H1 (cell line): ENCODE measurements at regions not wholly inside any gene's neighbourhood (a gene's known extent, or its start where the extent isn't known, plus 50 kb on each side); places are given as distances from the start of the nearest gene placed in this dataset.

Experiments
- CTCF ChIA-PET: fragments of 300-600 bp; sonication (Branson Sonifier 250); formaldehyde crosslinking; loops from one replicate; lab custom pipeline; 2021; ENCODE audit not compliant: partially characterized antibody; lab: Charles Lee
- POLR2A ChIA-PET: fragments of 300-600 bp; sonication (Branson Sonifier 250); formaldehyde crosslinking; loops from one replicate; lab custom pipeline; 2021; ENCODE audit warnings: inconsistent platforms; ENCODE audit not compliant: partially characterized antibody; lab: Charles Lee
- DNase-seq, 2 experiments: peaks; one replicate each; pipeline versions ENCODE4 v3.0.0 to v3.0.0-alpha.2; 2010 to 2022; ENCODE audit warnings: low spot score in 2 of 2, low read depth in 1 of 2, mixed read lengths in 1 of 2
- FAIRE-seq: peaks from 2 replicates; lab custom pipeline; 2011; peaks lifted over from hg19 to GRCh38; lab: Jason Lieb, UNC
- H2AFZ ChIP-seq: 2 replicates; pipeline ENCODE4 v1.8.1; 2012; ENCODE audit warnings: low read length, inconsistent platforms
- H2AK5ac ChIP-seq: 2 replicates; pipeline ENCODE4 v1.6.1; 2013; ENCODE audit warnings: low read depth, low read length
- H2BK120ac ChIP-seq: replicated peaks from 2 replicates; pipeline ENCODE3; 2013; ENCODE audit warnings: low read depth, low read length, inconsistent platforms
- H2BK12ac ChIP-seq: 2 replicates; pipeline ENCODE4 v1.6.1; 2013; ENCODE audit warnings: low read depth, low read length
- H2BK15ac ChIP-seq: 2 replicates; pipeline ENCODE4 v1.6.1; 2013; ENCODE audit warnings: low read length
- H2BK20ac ChIP-seq: 2 replicates; pipeline ENCODE4 v1.6.1; 2013; ENCODE audit warnings: low read length
- H2BK5ac ChIP-seq: 2 replicates; pipeline ENCODE4 v1.6.1; 2013; ENCODE audit warnings: low read depth, low read length
- H3K14ac ChIP-seq: 2 replicates; pipeline ENCODE4 v1.6.1; 2013; ENCODE audit warnings: inconsistent platforms; ENCODE audit not compliant: insufficient read length
- H3K18ac ChIP-seq: 2 replicates; pipeline ENCODE4 v1.6.1; 2013; ENCODE audit warnings: low read length; ENCODE audit errors: extremely low read depth
- H3K23ac ChIP-seq: 2 replicates; pipeline ENCODE4 v1.6.1; 2013; ENCODE audit warnings: inconsistent platforms; ENCODE audit not compliant: insufficient read length
- H3K23me2 ChIP-seq: 2 replicates; pipeline ENCODE4 v1.6.1; 2013; ENCODE audit warnings: low read depth, low read length
- H3K27ac ChIP-seq: 2 replicates; pipeline ENCODE4 v1.6.1; 2011; ENCODE audit warnings: low read depth, low read length, inconsistent platforms
- H3K27me3 ChIP-seq, 4 experiments: replicated peaks in 1 of 4; 1 replicate in 1 of 4; 2 replicates in 3 of 4; pipeline versions ENCODE4 v1.6.1 to v1.8.1; 2011 to 2013; ENCODE audit warnings: low read length in 3 of 4, mild to moderate bottlenecking in 3 of 4, inconsistent platforms in 2 of 4, mixed read lengths in 2 of 4, moderate library complexity in 1 of 4; ENCODE audit not compliant: control insufficient read depth in 3 of 4, insufficient read depth in 3 of 4; ENCODE audit errors: extremely low read depth in 1 of 4
- H3K36me3 ChIP-seq, 4 experiments: 2 replicates each; pipeline versions ENCODE4 v1.6.1 to v1.8.1; 2011 to 2013; ENCODE audit warnings: mild to moderate bottlenecking in 4 of 4, low read length in 3 of 4, moderate library complexity in 2 of 4, control low read depth in 1 of 4, inconsistent platforms in 1 of 4; ENCODE audit not compliant: insufficient read depth in 4 of 4, control insufficient read depth in 2 of 4
- H3K4ac ChIP-seq: replicated peaks from 2 replicates; pipeline ENCODE3; 2013; ENCODE audit warnings: low read length, low read depth, mixed read lengths, inconsistent platforms; ENCODE audit not compliant: insufficient read length
- H3K4me1 ChIP-seq, 4 experiments: replicated peaks in 1 of 4; 1 replicate in 1 of 4; 2 replicates in 3 of 4; pipeline versions ENCODE4 v1.6.1 to v1.8.1; 2011 to 2013; ENCODE audit warnings: low read length in 3 of 4, inconsistent platforms in 2 of 4, mixed read lengths in 1 of 4; ENCODE audit not compliant: insufficient read depth in 4 of 4, control insufficient read depth in 3 of 4
- H3K4me2 ChIP-seq, 2 experiments: 2 replicates each; pipeline versions ENCODE4 v1.6.1 to v1.8.1; 2011 to 2013; ENCODE audit warnings: low read depth in 2 of 2, low read length in 2 of 2, control low read depth in 1 of 2, inconsistent platforms in 1 of 2, mild to moderate bottlenecking in 1 of 2; ENCODE audit not compliant: insufficient read depth in 1 of 2
- H3K4me3 ChIP-seq, 4 experiments: fragments of 200-600, 300-600 bp in 1 of 4; sonication (generic), shearing (Covaris generic), sonication (Bioruptor Twin) in 1 of 4; 2 replicates each; pipeline versions ENCODE4 v1.5.1 to v1.8.1; 2011 to 2016; ENCODE audit warnings: low read length in 4 of 4, low read depth in 3 of 4, control low read depth in 2 of 4, inconsistent platforms in 2 of 4, mild to moderate bottlenecking in 2 of 4, mixed read lengths in 1 of 4, moderate library complexity in 1 of 4; ENCODE audit not compliant: insufficient read depth in 2 of 4; ENCODE audit errors: extremely low read depth in 1 of 4
- H3K56ac ChIP-seq: replicated peaks from 2 replicates; pipeline ENCODE3; 2013; ENCODE audit warnings: low read depth, mild to moderate bottlenecking, mixed read lengths, low read length, inconsistent platforms; ENCODE audit not compliant: insufficient read length
- H3K79me1 ChIP-seq: 2 replicates; pipeline ENCODE4 v1.6.1; 2013; ENCODE audit warnings: low read depth, low read length, control low read depth
- H3K79me2 ChIP-seq, 2 experiments: 2 replicates each; pipeline versions ENCODE4 v1.6.1 to v1.8.1; 2012 to 2013; ENCODE audit warnings: low read length in 2 of 2, mild to moderate bottlenecking in 2 of 2, inconsistent platforms in 1 of 2; ENCODE audit not compliant: insufficient read depth in 2 of 2, control insufficient read depth in 1 of 2
- H3K9ac ChIP-seq, 4 experiments: replicated peaks in 1 of 4; 1 replicate in 1 of 4; 2 replicates in 3 of 4; pipeline versions ENCODE4 v1.6.1 to v1.8.1; 2011 to 2013; ENCODE audit warnings: low read depth in 3 of 4, low read length in 3 of 4, control low read depth in 2 of 4, mild to moderate bottlenecking in 2 of 4, moderate library complexity in 2 of 4, inconsistent platforms in 1 of 4; ENCODE audit errors: extremely low read depth in 1 of 4
- H3K9me3 ChIP-seq, 2 experiments: 2 replicates each; pipeline versions ENCODE4 v1.6.1 to v1.8.1; 2012 to 2013; ENCODE audit warnings: mild to moderate bottlenecking in 2 of 2, moderate library complexity in 2 of 2, control low read depth in 1 of 2, inconsistent platforms in 1 of 2, low read depth in 1 of 2, low read length in 1 of 2, mixed read lengths in 1 of 2; ENCODE audit not compliant: insufficient read depth in 2 of 2
- H4K20me1 ChIP-seq, 2 experiments: replicated peaks in 1 of 2; 2 replicates each; pipeline versions ENCODE3 to v1.8.1; 2011 to 2013; ENCODE audit warnings: inconsistent platforms in 2 of 2, low read length in 2 of 2, mild to moderate bottlenecking in 1 of 2; ENCODE audit not compliant: insufficient read depth in 2 of 2, control insufficient read depth in 1 of 2
- H4K5ac ChIP-seq: 2 replicates; pipeline ENCODE4 v1.6.1; 2013; ENCODE audit warnings: low read length, low read depth, mixed read lengths, inconsistent platforms; ENCODE audit not compliant: insufficient read length
- H4K8ac ChIP-seq: 2 replicates; pipeline ENCODE4 v1.8.0; 2013; ENCODE audit warnings: mild to moderate bottlenecking, moderate library complexity, low read length, inconsistent platforms; ENCODE audit not compliant: insufficient read depth; ENCODE audit errors: extremely low read depth
- H4K91ac ChIP-seq: replicated peaks from 2 replicates; pipeline ENCODE3; 2013; ENCODE audit warnings: low read length, mixed read lengths, inconsistent platforms; ENCODE audit not compliant: insufficient read length
- CEBPB ChIP-seq: IDR thresholded peaks from 2 replicates; pipeline ENCODE4 v1.6.1; 2012; ENCODE audit warnings: low read depth, low read length
- HDAC6 ChIP-seq: IDR thresholded peaks from one replicate; pipeline ENCODE4 v1.7.1; 2012; ENCODE audit warnings: low read depth, mild to moderate bottlenecking, inconsistent platforms, low read length, moderate library complexity
- KDM1A ChIP-seq: fragments of 200-600, 300-600 bp; sonication (generic); IDR thresholded peaks from 2 replicates; pipeline ENCODE4 v1.7.1; 2016; ENCODE audit warnings: mild to moderate bottlenecking, low read length, borderline replicate concordance
- KDM5A ChIP-seq: fragments of 200-600 bp; IDR thresholded peaks from 2 replicates; pipeline ENCODE4 v1.7.1; 2012; ENCODE audit warnings: mild to moderate bottlenecking, low read length, inconsistent platforms, mixed read lengths
- POU5F1 ChIP-seq: IDR thresholded peaks from 2 replicates; pipeline ENCODE4 v1.6.1; 2011; ENCODE audit warnings: low read depth, mild to moderate bottlenecking, low read length, moderate library complexity
- TAF7 ChIP-seq: optimal IDR thresholded peaks from 2 replicates; pipeline ENCODE3; 2011; ENCODE audit warnings: low read depth, mild to moderate bottlenecking, inconsistent platforms, low read length, moderate library complexity, borderline replicate concordance
- TBP ChIP-seq: IDR thresholded peaks from 2 replicates; pipeline ENCODE4 v1.6.1; 2011; ENCODE audit warnings: low read depth, low read length, improper control_type of control experiment
- TEAD4 ChIP-seq: IDR thresholded peaks from 2 replicates; pipeline ENCODE4 v1.6.1; 2012; ENCODE audit warnings: low read depth, low read length, inconsistent platforms, mixed read lengths
- ZNF274 ChIP-seq: IDR thresholded peaks from 2 replicates; pipeline ENCODE4 v1.7.0; 2012; ENCODE audit warnings: low read length, borderline replicate concordance; ENCODE audit errors: extremely low read depth
- WGBS, 2 experiments: shearing (Covaris generic) in 1 of 2; methylation state at CpG; one replicate each; pipeline versions ENCODE4 v1.1.6 to v1.1.7; 2013 to 2015; ENCODE audit warnings: low lambda C conversion rate in 2 of 2, mixed read lengths in 2 of 2, inconsistent platforms in 1 of 2, low coverage in 1 of 2, missing lambda C conversion rate in 1 of 2; ENCODE audit not compliant: insufficient replicate concordance in 2 of 2, insufficient coverage in 1 of 2, insufficient read length in 1 of 2; ENCODE audit errors: extremely low coverage in 1 of 2, missing lambda C conversion rate in 1 of 2; 5-methylcytosine and 5-hydroxymethylcytosine counted together

DNA sequence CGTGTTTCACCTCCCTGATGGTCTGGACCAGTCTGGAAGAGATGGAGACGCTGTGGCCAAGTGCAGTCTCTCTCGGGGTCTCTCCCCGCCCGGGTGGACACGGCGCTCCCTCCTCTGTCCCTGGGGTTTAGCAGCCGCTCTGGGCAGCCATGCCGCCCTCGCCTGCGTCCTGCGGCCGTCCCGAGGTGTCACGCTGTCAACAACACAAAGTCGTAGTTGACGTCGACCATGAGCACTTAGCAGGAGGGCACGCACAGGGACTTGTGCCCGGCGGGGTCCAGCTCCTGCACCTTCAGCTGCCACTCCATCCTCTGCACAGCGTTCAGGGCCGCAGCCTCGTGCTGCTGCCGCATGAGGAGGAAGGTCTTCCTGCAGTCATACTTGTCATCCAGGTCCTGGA lies 368.9 kb downstream of the CDH9 start:
- Histone ChIP-seq H3K18ac (no peak overlapping the region), H4K91ac (no peak overlapping the region), H4K5ac (no peak overlapping the region), H3K4ac (no peak overlapping the region), H4K8ac (no peak overlapping the region), H2AK5ac (no peak overlapping the region), H2BK120ac (no peak overlapping the region), H3K4me1 (no peaks in the 10 kb centered on the region), H3K4me2 (no peak overlapping the region), H3K9ac (no peak overlapping the region), H3K79me2 (no peaks in the 10 kb centered on the region), H2BK12ac (no peak overlapping the region), H3K9me3 (no peaks in the 10 kb centered on the region; a peak in 1 of 4 replicates), H2AFZ (no peak overlapping the region), H4K20me1 (no peaks in the 10 kb centered on the region), H3K27ac (no peak overlapping the region), H3K27me3 (no peaks in the 10 kb centered on the region), H3K23ac (no peak overlapping the region), H3K4me3 (no peak overlapping the region), H2BK5ac (no peak overlapping the region), H3K36me3 (no peaks in the 10 kb centered on the region), H3K14ac (no peak overlapping the region), H2BK15ac (no peak overlapping the region), H3K79me1 (no peaks in the 10 kb centered on the region), H3K56ac (no peak overlapping the region), H3K23me2 (no peaks in the 10 kb centered on the region), H2BK20ac (no peak overlapping the region)
- ChIA-PET CTCF (no interaction called here), POLR2A (no interaction called here)
- TF ChIP-seq KDM1A (no peak), HDAC6 (no peak), POU5F1 (no peak), TAF7 (no peak), CEBPB (no peak), TBP (no peak), KDM5A (no peak), ZNF274 (no peak), TEAD4 (no peak)
- 98% methylated on average over 23 of the region's 25 CpGs; no CpG with 5 or more reads in 1 of the 2 experiments for WGBS, 2 experiments
- no peak for FAIRE-seq
- DNase-seq = no peak
